Superior temporal gyrus (tissue), 1 donor: ENCODE measurements at regions not wholly inside any gene's neighbourhood (a gene's known extent, or its start where the extent isn't known, plus 50 kb on each side); places are given as distances from the start of the nearest gene placed in this dataset.

Source experiments
- DNase-seq: peaks from one replicate; pipeline ENCODE4 v3.0.0-alpha.2; 2016; ENCODE audit errors: extremely low spot score

GRCh38 chr2:67867735-67868134 is 195.1 kb downstream of the C1D start:
- no peak for DNase-seq

GRCh38 chr2:67871686-67872412 is 191.0 kb downstream of the C1D start:
- peak; percentile 53 for DNase-seq

GRCh38 chr2:67872481-67872880 is 190.3 kb downstream of the C1D start:
- no peak for DNase-seq

- DNase-seq: no peak
Measured at GRCh38 chr2:67873916-67874315, 188.9 kb downstream of the C1D start.

- no peak for DNase-seq
Measured at GRCh38 chr2:67876176-67876575, 186.6 kb downstream of the C1D start.

- peak; percentile 19 for DNase-seq
Measured at GRCh38 chr2:67877301-67877700, 185.5 kb downstream of the C1D start.

- no peak for DNase-seq
Measured at GRCh38 chr2:67878743-67879142, 184.1 kb downstream of the C1D start.

- DNase-seq: no peak
Measured at GRCh38 chr2:67879586-67880290, 183.1 kb downstream of the C1D start.

- DNase-seq: no peak
Measured at GRCh38 chr2:67880291-67880761, 182.5 kb downstream of the C1D start.

- no peak for DNase-seq
Measured at GRCh38 chr2:67881816-67882215, 181.0 kb downstream of the C1D start.

GRCh38 chr2:67883316-67884087 is 179.3 kb downstream of the C1D start:
- no peak for DNase-seq

GRCh38 chr2:67888351-67889005 is 174.3 kb downstream of the C1D start:
- DNase-seq: no peak

GRCh38 chr2:67889056-67889455 is 173.7 kb downstream of the C1D start:
- DNase-seq: no peak

- no peak for DNase-seq
Measured at GRCh38 chr2:67891642-67892041, 171.2 kb downstream of the C1D start.

- no peak for DNase-seq
Measured at GRCh38 chr2:67892339-67892846, 170.4 kb downstream of the C1D start.

- DNase-seq: no peak
Measured at GRCh38 chr2:67895227-67895941, 167.4 kb downstream of the C1D start.

- DNase-seq: no peak
Measured at GRCh38 chr2:67896076-67896475, 166.7 kb downstream of the C1D start.

- no peak for DNase-seq
Measured at GRCh38 chr2:67896476-67896875, 166.3 kb downstream of the C1D start.

- DNase-seq: no peak
Measured at GRCh38 chr2:67898595-67898994, 164.2 kb downstream of the C1D start.

- DNase-seq: no peak
Measured at GRCh38 chr2:67899187-67899586, 163.6 kb downstream of the C1D start.

GRCh38 chr2:67900826-67901225 is 162.0 kb downstream of the C1D start:
- no peak for DNase-seq
